IMR-90 (cell line): ENCODE measurements at regions not wholly inside any gene's neighbourhood (a gene's known extent, or its start where the extent isn't known, plus 50 kb on each side); places are given as distances from the start of the nearest gene placed in this dataset.

Experiments
- ATAC-seq: fragments of 200-7000 bp; cut with Tn5 transposase; 2 replicates; pipeline ENCODE4 v1.9.1; 2020; ENCODE audit warnings: low read depth, mild to moderate bottlenecking, moderate library complexity
- BruUV-seq: library from RNA; stranded (reverse); fragments of 400-500 nt; replicated peaks from 2 replicates; lab custom pipeline; 2021; lab: Mats Ljungman, UMichigan
- CTCF ChIA-PET: fragments of 300-600 bp; formaldehyde crosslinking; extraction: SDS; loops from one replicate; lab custom pipeline; 2021; ENCODE audit warnings: antibody characterized with exemption; lab: Yijun Ruan, JAX
- POLR2A ChIA-PET: fragments of 300-600 bp; sonication (Branson Sonifier 250); formaldehyde crosslinking; loops from one replicate; lab custom pipeline; 2022; ENCODE audit warnings: antibody characterized with exemption; ENCODE audit not compliant: unreplicated experiment; lab: Charles Lee
- DNase-seq: peaks from one replicate; pipeline ENCODE4 v3.0.0; 2013
- H2AFZ ChIP-seq: replicated peaks from 2 replicates; pipeline ENCODE3; 2013; ENCODE audit warnings: low read length, mild to moderate bottlenecking; ENCODE audit not compliant: poor library complexity
- H2AK5ac ChIP-seq: 2 replicates; pipeline ENCODE4 v1.6.1; 2013; ENCODE audit warnings: low read depth, low read length, inconsistent platforms
- H2AK9ac ChIP-seq: replicated peaks from 2 replicates; pipeline ENCODE3; 2013; ENCODE audit warnings: mild to moderate bottlenecking, low read depth, low read length, moderate library complexity; ENCODE audit not compliant: poor library complexity
- H2BK120ac ChIP-seq: 2 replicates; pipeline ENCODE4 v1.6.1; 2013; ENCODE audit warnings: low read depth, low read length, inconsistent platforms
- H2BK15ac ChIP-seq: 3 replicates; pipeline ENCODE4 v1.6.1; 2013; ENCODE audit warnings: low read depth, low read length, inconsistent platforms
- H2BK20ac ChIP-seq: 2 replicates; pipeline ENCODE4 v1.6.1; 2013; ENCODE audit warnings: low read depth, mild to moderate bottlenecking, inconsistent platforms, low read length, moderate library complexity
- H2BK5ac ChIP-seq: 2 replicates; pipeline ENCODE4 v1.6.1; 2013; ENCODE audit warnings: mild to moderate bottlenecking, low read depth, low read length, inconsistent platforms; ENCODE audit not compliant: poor library complexity, severe bottlenecking
- H3K14ac ChIP-seq: replicated peaks from 2 replicates; pipeline ENCODE4 v1.6.1; 2013; ENCODE audit warnings: low read depth, low read length, inconsistent platforms
- H3K18ac ChIP-seq: 2 replicates; pipeline ENCODE4 v1.6.1; 2013; ENCODE audit warnings: low read depth, low read length, control low read depth
- H3K23ac ChIP-seq: 2 replicates; pipeline ENCODE4 v1.6.1; 2013; ENCODE audit warnings: low read depth, low read length, inconsistent platforms
- H3K27ac ChIP-seq: 2 replicates; pipeline ENCODE4 v1.5.1; 2013; ENCODE audit warnings: mild to moderate bottlenecking, control low read depth, low read length; ENCODE audit not compliant: insufficient read depth
- H3K27me3 ChIP-seq: 2 replicates; pipeline ENCODE4 v1.6.1; 2013; ENCODE audit warnings: low read length; ENCODE audit not compliant: control insufficient read depth, insufficient read depth
- H3K36me3 ChIP-seq: 2 replicates; pipeline ENCODE4 v1.6.1; 2013; ENCODE audit warnings: low read length, mixed read lengths; ENCODE audit not compliant: control insufficient read depth, insufficient read depth
- H3K4ac ChIP-seq: 2 replicates; pipeline ENCODE4 v1.6.1; 2013; ENCODE audit warnings: low read depth, low read length, inconsistent platforms
- H3K4me1 ChIP-seq: 2 replicates; pipeline ENCODE4 v1.6.1; 2013; ENCODE audit warnings: low read length, mixed read lengths; ENCODE audit not compliant: control insufficient read depth, insufficient read depth
- H3K4me2 ChIP-seq: 2 replicates; pipeline ENCODE4 v1.6.1; 2013; ENCODE audit warnings: low read depth, mild to moderate bottlenecking, control low read depth, low read length, moderate library complexity
- H3K4me3 ChIP-seq: 2 replicates; pipeline ENCODE4 v1.5.1; 2013; ENCODE audit warnings: low read depth, mild to moderate bottlenecking, control low read depth, low read length, moderate library complexity; ENCODE audit not compliant: insufficient read depth
- H3K56ac ChIP-seq: 2 replicates; pipeline ENCODE4 v1.6.1; 2013; ENCODE audit warnings: low read length, inconsistent platforms; ENCODE audit not compliant: insufficient read depth; ENCODE audit errors: extremely low read depth
- H3K79me1 ChIP-seq, 2 experiments: 2 replicates each; pipeline ENCODE4 v1.6.1; 2013; ENCODE audit warnings: low read length in 2 of 2, inconsistent platforms in 1 of 2, low read depth in 1 of 2
- H3K9ac ChIP-seq: 2 replicates; pipeline ENCODE4 v1.6.1; 2013; ENCODE audit warnings: low read depth, low read length, control low read depth
- H3K9me1 ChIP-seq: 2 replicates; pipeline ENCODE4 v1.6.1; 2013; ENCODE audit warnings: low read length, inconsistent platforms; ENCODE audit not compliant: insufficient read depth
- H3K9me3 ChIP-seq: 2 replicates; pipeline ENCODE4 v1.6.1; 2013; ENCODE audit warnings: low read length; ENCODE audit not compliant: control insufficient read depth, insufficient read depth
- H4K20me1 ChIP-seq: 2 replicates; pipeline ENCODE4 v1.6.1; 2013; ENCODE audit warnings: low read length, inconsistent platforms; ENCODE audit not compliant: insufficient read depth
- H4K5ac ChIP-seq: 2 replicates; pipeline ENCODE4 v1.6.1; 2013; ENCODE audit warnings: mild to moderate bottlenecking, low read depth, low read length, control low read depth
- H4K8ac ChIP-seq, 2 experiments: 2 replicates each; pipeline ENCODE4 v1.6.1; 2013; ENCODE audit warnings: low read depth in 2 of 2, low read length in 2 of 2, control low read depth in 1 of 2, inconsistent platforms in 1 of 2
- H4K91ac ChIP-seq: 2 replicates; pipeline ENCODE4 v1.6.1; 2013; ENCODE audit warnings: low read depth, low read length, inconsistent platforms; ENCODE audit not compliant: insufficient read depth
- CEBPB ChIP-seq: IDR thresholded peaks from 2 replicates; pipeline ENCODE4 v1.6.1; 2012; ENCODE audit warnings: low read depth, low read length, improper control_type of control experiment
- CHD1 ChIP-seq: IDR thresholded peaks from 2 replicates; pipeline ENCODE4 v1.6.1; 2012; ENCODE audit warnings: low read depth, low read length, improper control_type of control experiment
- MAFK ChIP-seq: IDR thresholded peaks from 2 replicates; pipeline ENCODE4 v1.6.1; 2012; ENCODE audit warnings: low read depth, low read length, improper control_type of control experiment
- MXI1 ChIP-seq: IDR thresholded peaks from 2 replicates; pipeline ENCODE4 v1.6.1; 2012; ENCODE audit warnings: low read depth, mild to moderate bottlenecking, low read length, moderate library complexity, borderline replicate concordance
- NFE2L2 ChIP-seq: fragments of 150-350 bp; IDR thresholded peaks from 2 replicates; pipeline ENCODE4 v1.6.1; 2016; ENCODE audit warnings: low read depth, mild to moderate bottlenecking, low read length
- POLR2A ChIP-seq: IDR thresholded peaks from 2 replicates; pipeline ENCODE4 v1.6.1; 2012; ENCODE audit warnings: mild to moderate bottlenecking, low read depth, low read length
- SMC3 ChIP-seq: fragments of 150-350 bp; IDR thresholded peaks from 2 replicates; pipeline ENCODE4 v1.6.1; 2016; ENCODE audit warnings: low read depth, mild to moderate bottlenecking, antibody characterized with exemption, low read length, moderate library complexity
- WGBS, 2 experiments: methylation state at CpG; one replicate each; pipeline versions ENCODE4 v1.1.5 to v1.1.7; 2013; ENCODE audit warnings: missing lambda C conversion rate in 2 of 2; ENCODE audit not compliant: insufficient read length in 1 of 2; ENCODE audit errors: extremely low coverage in 2 of 2; 5-methylcytosine and 5-hydroxymethylcytosine counted together
- dilution Hi-C: fragments of 300-500 bp; cut with HindIII; formaldehyde crosslinking; loops from one replicate; pipeline ENCODE4 v1.14.3; 2018; ENCODE audit warnings: low sequenced_read_pairs; ENCODE audit not compliant: unreplicated experiment
- in situ Hi-C: fragments of 300-500 bp; cut with MboI; formaldehyde crosslinking; loops from 3 replicates; pipeline ENCODE4 v1.14.3; 2019; ENCODE audit warnings: low sequenced_read_pairs, inconsistent platforms, mixed read lengths
- intact Hi-C: fragments of 100-400 bp; cut with micrococcal nuclease; formaldehyde crosslinking; loops from 2 replicates; pipeline ENCODE4 v1.10.0; 2022
- TF ChIP-seq, protein P1 (sequence below): fragments of 150-350 bp; IDR thresholded peaks from 2 replicates; pipeline ENCODE4 v1.6.1; 2017; ENCODE audit warnings: mild to moderate bottlenecking, antibody characterized with exemption, low read length, low read depth

DNA sequence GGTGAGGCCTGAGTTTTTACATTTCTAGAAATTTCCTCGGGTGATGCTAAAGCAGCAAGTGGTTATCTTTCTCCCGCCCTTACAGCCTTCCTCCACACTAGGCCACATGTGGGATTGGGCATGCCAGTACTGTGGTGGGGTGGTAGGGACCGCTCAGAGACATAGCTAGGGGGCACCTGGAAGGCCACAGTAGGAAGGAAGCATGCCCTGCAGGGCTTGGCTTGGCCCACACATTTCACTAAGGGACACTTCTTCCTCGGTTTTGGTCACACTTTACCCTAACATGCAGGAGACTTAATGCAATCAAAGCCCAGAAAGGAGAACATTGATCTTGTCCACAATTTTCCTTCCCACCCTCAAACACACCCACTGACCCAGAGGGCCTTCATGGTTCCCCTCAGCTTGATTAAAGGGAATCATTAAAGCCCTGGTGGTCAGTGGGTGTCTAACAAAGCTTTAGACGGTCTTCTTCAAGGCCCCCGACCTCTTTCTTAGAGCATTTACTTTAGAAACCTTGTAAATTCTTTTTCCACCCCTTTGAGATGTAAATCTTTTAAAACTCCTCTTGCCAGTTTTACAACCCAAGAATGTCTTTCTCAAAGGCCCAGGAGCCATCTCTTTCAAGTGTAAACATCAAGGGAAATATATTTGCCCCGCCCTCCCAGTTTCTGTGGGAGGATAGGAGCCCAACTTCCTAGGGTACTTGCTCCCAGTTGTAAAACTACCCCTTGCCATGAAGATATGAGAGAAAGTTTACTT is 246.4 kb upstream of the PTBP2 start:
- CTCF ChIA-PET, result no interaction called here

More for the DNA sequence above, 246.4 kb upstream of the PTBP2 start:
- H4K91ac ChIP-seq, result no peak overlapping the region
- TF ChIP-seq MXI1 (no peak), MAFK (no peak), CHD1 (no peak), POLR2A (no peak), NFE2L2 (no peak), SMC3 (no peak), CEBPB (no peak)
- TF ChIP-seq, protein P1, sequence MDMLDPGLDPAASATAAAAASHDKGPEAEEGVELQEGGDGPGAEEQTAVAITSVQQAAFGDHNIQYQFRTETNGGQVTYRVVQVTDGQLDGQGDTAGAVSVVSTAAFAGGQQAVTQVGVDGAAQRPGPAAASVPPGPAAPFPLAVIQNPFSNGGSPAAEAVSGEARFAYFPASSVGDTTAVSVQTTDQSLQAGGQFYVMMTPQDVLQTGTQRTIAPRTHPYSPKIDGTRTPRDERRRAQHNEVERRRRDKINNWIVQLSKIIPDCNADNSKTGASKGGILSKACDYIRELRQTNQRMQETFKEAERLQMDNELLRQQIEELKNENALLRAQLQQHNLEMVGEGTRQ, result no peak
- no peaks in the 10 kb centered on the region for H4K20me1 ChIP-seq
- no peaks in the 10 kb centered on the region for H3K79me1 ChIP-seq
- H3K9ac ChIP-seq, result no peak overlapping the region
- H2AK5ac ChIP-seq, result no peak overlapping the region
- H3K4me2 ChIP-seq, result no peak overlapping the region
- POLR2A ChIA-PET, result no interaction called here
- no peaks in the 10 kb centered on the region for H3K9me1 ChIP-seq
- no peaks in the 10 kb centered on the region for H3K36me3 ChIP-seq
- intact Hi-C loops, result no loop called here
- dilution Hi-C loops, result no loop called here
- no peak overlapping the region for H2BK120ac ChIP-seq
- no peak overlapping the region for H3K23ac ChIP-seq
- no peak overlapping the region for H2BK15ac ChIP-seq
- peak overlapping the region; percentile 14 for H2AFZ ChIP-seq
- H4K5ac ChIP-seq, result no peak overlapping the region
- no TSS peak for BruUV-seq
- in situ Hi-C loops, result no loop called here
- no peak overlapping the region for H3K18ac ChIP-seq
- H3K27me3 ChIP-seq, result no peaks in the 10 kb centered on the region
- no CpG with 5 or more reads among the region's 7 CpGs for WGBS, 2 experiments
- no peak overlapping the region for H4K8ac ChIP-seq
- H2AK9ac ChIP-seq, result no peak overlapping the region
- H3K4ac ChIP-seq, result no peak overlapping the region; the same call in 1 of the 2 replicates
- no peaks in the 10 kb centered on the region for H3K9me3 ChIP-seq
- no peak overlapping the region for H3K27ac ChIP-seq
- H3K4me1 ChIP-seq, result no peaks in the 10 kb centered on the region
- ATAC-seq (no peak), DNase-seq (no peak)
- H3K14ac ChIP-seq, result no peak overlapping the region
- H3K4me3 ChIP-seq, result no peak overlapping the region
- H3K56ac ChIP-seq, result no peak overlapping the region
- no peak overlapping the region for H2BK5ac ChIP-seq
- no peak overlapping the region for H2BK20ac ChIP-seq
